Osteoblast (primary cell): ENCODE measurements at regions not wholly inside any gene's neighbourhood (a gene's known extent, or its start where the extent isn't known, plus 50 kb on each side); places are given as distances from the start of the nearest gene placed in this dataset.

Experiments used
- DNase-seq: peaks from one replicate; pipeline ENCODE4 v3.0.0; 2011; ENCODE audit warnings: low spot score, mixed read lengths; ENCODE audit not compliant: insufficient read length; ENCODE audit errors: missing footprints
- H2AFZ ChIP-seq: 2 replicates; pipeline ENCODE4 v1.6.0; 2011; ENCODE audit warnings: mild to moderate bottlenecking, low read length
- H3K27ac ChIP-seq: 2 replicates; pipeline ENCODE4 v1.5.1; 2011; ENCODE audit warnings: mild to moderate bottlenecking, low read depth, low read length, moderate library complexity
- H3K27me3 ChIP-seq: 2 replicates; pipeline ENCODE4 v1.6.0; 2012; ENCODE audit warnings: mild to moderate bottlenecking, control low read depth, inconsistent platforms, low read length, moderate library complexity; ENCODE audit not compliant: insufficient read depth
- H3K36me3 ChIP-seq: 2 replicates; pipeline ENCODE4 v1.5.1; 2011; ENCODE audit warnings: mild to moderate bottlenecking, low read length, control low read depth, moderate library complexity; ENCODE audit not compliant: insufficient read depth
- H3K4me1 ChIP-seq: 2 replicates; pipeline ENCODE4 v1.5.1; 2011; ENCODE audit warnings: mild to moderate bottlenecking, low read length, control low read depth, moderate library complexity; ENCODE audit not compliant: insufficient read depth
- H3K4me2 ChIP-seq: 2 replicates; pipeline ENCODE4 v1.6.0; 2011; ENCODE audit warnings: mild to moderate bottlenecking, low read length; ENCODE audit not compliant: insufficient read depth
- H3K4me3 ChIP-seq: fragments of 200-600 bp; sonication (generic); 3 replicates; pipeline ENCODE4 v1.5.1; 2012; ENCODE audit warnings: mild to moderate bottlenecking, low read length, inconsistent platforms; ENCODE audit not compliant: insufficient read depth
- H3K79me2 ChIP-seq: 2 replicates; pipeline ENCODE4 v1.6.0; 2012; ENCODE audit warnings: mild to moderate bottlenecking, low read length, control low read depth, inconsistent platforms; ENCODE audit not compliant: insufficient read depth
- H3K9me3 ChIP-seq: 2 replicates; pipeline ENCODE4 v1.5.1; 2011; ENCODE audit warnings: low read depth, low read length, control low read depth
- H4K20me1 ChIP-seq: 2 replicates; pipeline ENCODE4 v1.6.0; 2012; ENCODE audit warnings: mild to moderate bottlenecking, low read length, control low read depth; ENCODE audit not compliant: insufficient read depth
- TF ChIP-seq, protein P1 (sequence below): IDR thresholded peaks from 2 replicates; pipeline ENCODE4 v1.5.1; 2011; ENCODE audit warnings: mild to moderate bottlenecking, low read depth, low read length, moderate library complexity; ENCODE audit errors: extremely low read depth

DNA sequence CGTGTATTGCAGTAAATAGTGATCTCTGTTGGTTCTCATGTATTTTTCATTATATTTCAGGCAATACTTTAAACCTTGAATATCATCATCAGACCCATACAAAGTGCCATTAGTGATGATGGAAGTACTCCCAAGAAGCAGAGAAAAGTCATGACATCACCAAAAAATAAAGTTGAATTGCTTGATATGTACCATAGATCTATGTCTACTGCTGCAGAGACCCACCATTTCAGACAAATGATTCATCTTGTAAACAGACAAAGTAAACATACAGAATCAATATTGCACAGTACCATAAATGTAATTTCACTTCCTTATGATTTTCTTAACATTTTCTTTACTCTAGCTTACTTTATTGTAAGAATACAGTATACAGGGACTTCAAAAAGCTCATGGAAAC, 347.8 kb downstream of the IPMK start:
- Histone ChIP-seq H3K4me1 (no peaks in the 10 kb centered on the region), H3K27ac (no peak overlapping the region)

DNA sequence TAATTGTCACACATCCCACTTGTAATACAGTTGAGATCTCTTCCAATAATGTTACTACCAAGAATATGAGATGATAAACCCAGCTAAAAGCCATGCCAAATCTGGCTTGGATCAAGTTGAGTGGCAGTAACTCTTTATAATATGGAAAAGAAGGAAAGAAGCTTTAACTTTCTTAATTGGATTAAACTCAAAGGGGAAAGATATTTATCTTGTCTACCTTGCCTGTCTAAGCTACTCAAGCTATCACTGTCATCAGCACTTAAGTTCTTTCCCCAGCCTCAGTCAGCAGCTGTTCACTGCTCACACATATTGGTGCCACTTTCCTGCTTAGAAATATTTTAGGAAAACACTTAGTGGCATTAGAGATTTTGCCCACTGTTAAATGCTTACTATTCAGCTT, 350.7 kb downstream of the IPMK start:
- no peaks in the 10 kb centered on the region for H3K4me1 ChIP-seq
- no peaks in the 10 kb centered on the region for H3K9me3 ChIP-seq
- no peak overlapping the region for H3K4me2 ChIP-seq
- no peaks in the 10 kb centered on the region for H4K20me1 ChIP-seq
- H3K27ac ChIP-seq, result no peak overlapping the region
- no peaks in the 10 kb centered on the region for H3K27me3 ChIP-seq
- H3K4me3 ChIP-seq, result no peak overlapping the region
- no peaks in the 10 kb centered on the region for H3K79me2 ChIP-seq
- no peak for DNase-seq
- TF ChIP-seq, protein P1, sequence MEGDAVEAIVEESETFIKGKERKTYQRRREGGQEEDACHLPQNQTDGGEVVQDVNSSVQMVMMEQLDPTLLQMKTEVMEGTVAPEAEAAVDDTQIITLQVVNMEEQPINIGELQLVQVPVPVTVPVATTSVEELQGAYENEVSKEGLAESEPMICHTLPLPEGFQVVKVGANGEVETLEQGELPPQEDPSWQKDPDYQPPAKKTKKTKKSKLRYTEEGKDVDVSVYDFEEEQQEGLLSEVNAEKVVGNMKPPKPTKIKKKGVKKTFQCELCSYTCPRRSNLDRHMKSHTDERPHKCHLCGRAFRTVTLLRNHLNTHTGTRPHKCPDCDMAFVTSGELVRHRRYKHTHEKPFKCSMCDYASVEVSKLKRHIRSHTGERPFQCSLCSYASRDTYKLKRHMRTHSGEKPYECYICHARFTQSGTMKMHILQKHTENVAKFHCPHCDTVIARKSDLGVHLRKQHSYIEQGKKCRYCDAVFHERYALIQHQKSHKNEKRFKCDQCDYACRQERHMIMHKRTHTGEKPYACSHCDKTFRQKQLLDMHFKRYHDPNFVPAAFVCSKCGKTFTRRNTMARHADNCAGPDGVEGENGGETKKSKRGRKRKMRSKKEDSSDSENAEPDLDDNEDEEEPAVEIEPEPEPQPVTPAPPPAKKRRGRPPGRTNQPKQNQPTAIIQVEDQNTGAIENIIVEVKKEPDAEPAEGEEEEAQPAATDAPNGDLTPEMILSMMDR, result no peak
- no peak overlapping the region for H2AFZ ChIP-seq
- H3K36me3 ChIP-seq, result no peaks in the 10 kb centered on the region

More for the DNA sequence above, 347.8 kb downstream of the IPMK start:
- no peak for DNase-seq
- Histone ChIP-seq H3K27me3 (no peaks in the 10 kb centered on the region), H2AFZ (no peak overlapping the region), H3K4me3 (no peak overlapping the region), H3K9me3 (no peaks in the 10 kb centered on the region), H3K79me2 (no peaks in the 10 kb centered on the region), H4K20me1 (no peaks in the 10 kb centered on the region), H3K36me3 (no peaks in the 10 kb centered on the region), H3K4me2 (no peak overlapping the region)
- TF ChIP-seq, protein P1, result no peak

DNA sequence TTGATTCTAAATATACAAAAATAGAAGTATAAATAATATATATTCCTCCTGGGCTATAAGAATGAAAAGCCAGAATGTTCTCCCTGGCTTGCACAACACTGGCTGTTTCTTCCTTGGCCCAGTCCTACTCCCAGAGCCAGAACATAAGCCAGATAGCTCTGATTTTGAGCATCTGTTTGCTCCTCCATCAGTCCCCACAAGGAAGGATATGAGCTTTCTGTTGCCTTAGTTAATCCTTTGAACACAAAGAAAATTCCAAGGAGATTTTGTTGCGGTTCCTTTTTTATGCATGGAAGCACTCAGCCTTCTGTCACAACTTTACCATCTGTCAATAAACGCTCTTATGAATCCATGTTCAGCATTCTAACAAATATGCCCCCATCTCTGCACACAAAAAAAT, 361.8 kb downstream of the IPMK start:
- no peaks in the 10 kb centered on the region for H3K36me3 ChIP-seq
- TF ChIP-seq, protein P1, result no peak
- H3K4me1 ChIP-seq, result no peaks in the 10 kb centered on the region
- H3K27me3 ChIP-seq, result no peaks in the 10 kb centered on the region
- H3K27ac ChIP-seq, result no peak overlapping the region
- no peak overlapping the region for H3K4me2 ChIP-seq
- H4K20me1 ChIP-seq, result no peaks in the 10 kb centered on the region
- no peak for DNase-seq
- H3K4me3 ChIP-seq, result no peak overlapping the region
- H3K79me2 ChIP-seq, result no peaks in the 10 kb centered on the region
- H2AFZ ChIP-seq, result no peak overlapping the region
- no peaks in the 10 kb centered on the region for H3K9me3 ChIP-seq

DNA sequence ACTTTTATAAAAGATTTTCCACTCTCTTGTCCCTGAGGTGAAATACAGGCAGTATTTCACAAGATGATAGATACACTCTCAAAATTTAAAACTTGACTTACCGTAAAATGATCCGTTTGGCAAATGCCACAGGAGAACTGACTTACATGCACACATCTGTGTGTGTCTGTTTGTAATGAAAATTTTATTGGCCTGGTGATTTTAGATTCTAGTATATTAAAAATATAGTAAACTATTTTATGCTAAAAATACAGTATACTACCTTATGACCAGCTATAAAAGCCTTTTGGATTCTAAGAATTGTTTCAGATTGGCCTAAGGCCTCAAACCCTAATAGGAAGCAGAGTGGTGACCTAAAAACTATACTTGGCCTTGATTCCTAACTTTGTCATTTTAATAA, 362.7 kb downstream of the IPMK start:
- no peaks in the 10 kb centered on the region for H3K9me3 ChIP-seq
- TF ChIP-seq, protein P1, result no peak
- no peaks in the 10 kb centered on the region for H3K27me3 ChIP-seq
- H3K27ac ChIP-seq, result no peak overlapping the region
- DNase-seq, result no peak
- no peak overlapping the region for H3K4me2 ChIP-seq
- H3K4me3 ChIP-seq, result no peak overlapping the region
- no peaks in the 10 kb centered on the region for H3K36me3 ChIP-seq
- no peaks in the 10 kb centered on the region for H3K4me1 ChIP-seq
- no peaks in the 10 kb centered on the region for H3K79me2 ChIP-seq
- H2AFZ ChIP-seq, result no peak overlapping the region
- no peaks in the 10 kb centered on the region for H4K20me1 ChIP-seq
